DMS79 treated with DMSO at 0.1 percent for 48 hours (cell line): ENCODE measurements at regions not wholly inside any gene's neighbourhood (a gene's known extent, or its start where the extent isn't known, plus 50 kb on each side); places are given as distances from the start of the nearest gene placed in this dataset.
"Not testable (repeated sequence)": the region's sequence is repeated elsewhere in the genome, so short reads cannot be mapped to it uniquely, and the experiment has no call there.

ENCODE experiments used
- DNase-seq: peaks from one replicate; lab custom pipeline; 2025; lab: John Stamatoyannopoulos, UW

DNA sequence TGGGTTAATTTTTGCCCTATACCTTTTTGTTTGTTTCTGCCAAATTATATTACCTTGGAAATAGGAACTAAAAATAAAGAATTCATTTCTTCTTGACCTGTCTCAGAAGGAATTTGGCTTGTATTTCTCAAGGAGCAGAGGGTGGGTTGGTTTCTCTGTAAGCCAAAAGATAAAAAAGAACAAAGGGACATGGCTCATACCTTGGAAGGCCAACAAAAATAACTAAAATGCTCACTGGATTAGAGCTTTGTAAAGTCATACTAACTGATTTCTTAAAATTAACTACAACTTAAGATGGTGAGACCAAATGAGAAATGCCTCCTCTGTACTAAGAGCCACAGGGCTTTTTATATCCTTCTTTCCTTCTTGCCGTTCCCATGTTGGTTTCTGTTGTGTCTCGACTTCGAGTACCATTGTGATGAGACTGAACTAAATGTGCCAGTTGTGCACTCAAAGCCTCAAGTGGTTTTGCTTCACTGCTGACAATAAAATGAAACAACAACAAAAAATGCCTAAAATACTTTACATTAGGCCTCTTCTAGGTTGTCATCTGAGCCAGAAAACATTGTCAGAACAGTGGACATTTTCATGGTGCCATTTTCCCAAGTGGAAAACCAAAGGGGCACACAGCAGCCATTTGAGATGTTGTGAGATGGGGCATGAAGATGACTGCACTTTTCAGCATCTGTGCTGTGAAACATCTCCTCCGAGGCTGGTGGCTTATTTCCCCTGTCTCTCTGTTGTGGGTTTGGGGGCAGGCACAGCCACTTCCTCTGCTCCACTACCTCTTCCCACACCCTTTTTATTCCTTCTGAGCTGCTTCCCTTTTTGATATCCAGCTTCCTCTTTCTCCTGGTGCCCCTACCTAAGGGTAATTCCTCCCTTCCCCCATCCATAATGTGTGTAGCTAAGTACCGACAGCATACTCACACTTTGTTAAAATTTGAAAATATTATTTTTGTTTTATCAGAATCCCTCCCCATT is 51.8 kb upstream of the AGR3 start:
- peak; percentile 87 for DNase-seq

DNA sequence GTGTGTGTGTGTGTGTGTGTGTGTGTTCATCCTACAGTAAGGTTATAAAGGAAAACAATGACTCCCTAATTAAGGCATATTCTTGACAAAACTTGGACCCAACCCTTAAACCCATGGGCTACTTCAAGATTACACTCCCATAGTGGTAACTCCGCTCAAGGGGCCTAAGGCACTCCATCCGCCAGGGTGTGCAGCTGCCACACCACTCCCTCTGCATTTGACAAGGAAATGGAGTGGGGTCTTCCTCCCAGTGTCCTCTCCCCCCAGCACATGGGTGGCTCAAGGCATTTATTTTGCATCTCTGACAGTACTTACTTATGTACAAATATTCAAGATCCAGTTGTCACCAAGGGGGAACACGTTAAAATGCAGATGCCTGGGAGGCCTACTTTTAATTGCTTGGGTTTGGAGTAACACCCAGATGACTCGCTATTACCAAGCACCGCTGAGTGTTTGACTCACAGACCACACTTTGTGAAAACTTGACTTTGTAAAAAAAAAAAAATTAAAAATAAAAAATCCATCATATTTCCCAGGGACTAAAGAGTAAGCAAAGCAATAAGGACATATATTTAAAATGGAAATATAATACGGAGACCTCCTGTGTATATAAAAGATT is 53.0 kb upstream of the AGR3 start:
- no peak for DNase-seq

DNA sequence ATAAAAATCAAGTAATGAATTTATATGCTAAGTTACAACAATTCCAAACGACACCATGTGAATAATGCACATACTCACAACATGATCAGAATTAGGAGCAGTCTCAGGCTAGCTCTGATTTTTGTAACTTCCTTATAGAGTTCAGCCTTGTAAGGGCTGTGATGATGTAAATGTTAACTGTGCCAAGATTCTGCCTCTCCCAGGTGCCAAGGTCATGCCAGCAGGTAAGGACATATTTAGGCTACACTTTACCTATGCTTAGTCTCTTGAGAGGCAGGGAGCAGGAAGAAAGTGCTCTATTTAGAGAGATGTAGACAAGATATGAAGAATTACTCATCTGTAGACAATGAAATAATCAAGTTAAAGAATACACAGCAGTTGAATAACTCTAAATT is 53.6 kb upstream of the AGR3 start:
- DNase-seq = peak; percentile 26

DNA sequence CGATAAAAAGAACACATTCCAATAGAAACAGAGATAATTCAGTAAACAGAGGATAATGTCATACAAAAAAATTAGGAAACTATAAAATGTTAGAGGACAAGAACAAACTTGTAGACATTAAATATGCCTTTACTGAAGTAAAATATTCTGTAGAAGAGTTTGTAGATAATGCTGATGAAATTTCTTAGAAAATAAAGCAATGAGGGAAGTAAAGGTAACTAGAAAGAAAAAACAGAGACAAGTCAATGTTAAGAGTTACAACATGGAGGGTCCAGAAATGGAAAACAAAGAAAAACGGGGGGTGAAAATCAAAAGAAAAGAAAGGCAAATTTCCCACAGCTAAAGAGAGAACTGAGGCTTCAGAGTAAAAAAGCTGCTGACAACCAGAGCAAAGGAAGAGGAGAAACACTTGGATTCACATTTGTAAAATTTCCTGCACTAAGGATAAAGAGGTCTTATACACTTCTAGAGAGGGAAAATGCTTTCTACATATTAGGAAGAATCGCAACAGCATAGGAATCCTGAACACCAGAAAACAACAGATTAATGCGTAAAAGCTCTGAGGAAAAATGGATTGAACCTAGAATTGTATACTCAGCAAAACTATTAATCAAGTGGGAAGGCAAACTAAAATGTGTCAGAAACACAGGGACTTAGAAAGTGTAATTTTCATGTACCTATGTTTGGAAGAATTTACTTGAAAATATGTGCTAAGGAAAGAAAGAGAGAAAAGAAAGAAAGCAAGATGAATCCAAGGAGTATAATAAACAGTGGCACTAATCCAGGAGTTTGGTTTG is 55.0 kb upstream of the AGR3 start:
- DNase-seq = no peak

DNA sequence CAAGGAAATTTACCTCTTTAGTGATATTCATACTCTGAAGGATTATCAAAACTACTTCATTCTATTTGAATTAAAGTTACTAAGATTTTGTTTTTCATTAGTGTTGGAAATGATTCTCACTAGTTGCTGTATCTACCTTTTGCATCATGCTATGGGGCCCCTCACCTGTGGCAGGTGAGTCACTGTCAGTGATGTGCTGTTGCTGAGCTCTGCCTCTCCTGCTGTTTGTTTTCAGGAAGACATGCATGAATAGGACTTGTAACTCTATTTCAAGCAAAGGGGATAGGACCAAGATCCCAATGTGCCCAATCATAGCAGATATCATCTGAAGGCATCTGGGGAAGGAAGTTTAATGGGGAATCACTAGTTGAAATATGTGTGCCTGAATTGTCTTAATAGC is 57.4 kb upstream of the AGR3 start:
- DNase-seq = no peak

DNA sequence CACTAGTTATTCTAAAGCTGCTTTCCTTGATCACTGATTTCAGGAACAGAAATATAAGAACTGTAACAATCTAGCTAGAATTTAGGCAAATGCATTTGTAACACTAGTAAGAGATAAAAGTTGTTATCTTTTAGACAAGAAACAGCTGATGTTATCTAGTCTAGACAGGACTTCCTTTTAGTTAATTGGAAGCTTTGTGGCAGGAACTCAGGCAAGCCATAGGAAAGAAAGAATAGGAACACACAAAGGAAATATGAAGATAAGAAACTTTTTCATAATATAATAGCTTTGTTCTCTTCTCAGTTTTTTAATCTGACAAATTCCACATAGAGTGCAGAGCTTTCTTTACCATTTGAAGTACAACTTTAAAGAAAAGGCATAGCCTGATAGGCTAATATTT is 59.0 kb upstream of the AGR3 start:
- DNase-seq = no peak

DNA sequence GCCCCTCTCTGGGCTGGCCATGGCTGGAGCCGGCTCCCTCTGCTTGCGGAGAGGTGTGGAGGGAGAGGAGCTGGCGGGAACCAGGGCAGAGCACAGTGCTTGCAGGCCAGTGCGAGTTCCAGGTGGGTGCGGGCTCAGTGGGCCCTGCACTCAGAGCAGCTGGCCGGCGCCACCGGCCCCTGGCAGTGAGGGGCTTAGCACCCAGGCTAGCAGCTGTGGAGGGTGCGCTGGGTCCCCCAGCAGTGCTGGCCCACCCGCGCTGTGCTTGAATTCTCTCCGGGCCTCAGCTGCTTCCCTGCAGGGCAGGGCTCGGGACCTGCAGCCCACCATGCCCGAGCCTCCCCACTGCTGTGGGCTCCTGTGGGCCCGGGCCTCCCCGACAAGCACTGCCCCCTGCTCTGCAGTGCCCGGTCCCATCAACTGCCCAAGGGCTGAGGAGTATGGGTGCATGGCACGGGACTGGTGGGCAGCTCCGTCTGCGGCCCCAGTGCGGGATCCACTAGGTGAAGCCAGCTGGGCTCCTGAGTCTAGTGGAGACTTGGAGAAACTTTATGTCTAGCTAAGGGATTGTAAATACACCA is 61.2 kb upstream of the AGR3 start:
- no peak for DNase-seq

DNA sequence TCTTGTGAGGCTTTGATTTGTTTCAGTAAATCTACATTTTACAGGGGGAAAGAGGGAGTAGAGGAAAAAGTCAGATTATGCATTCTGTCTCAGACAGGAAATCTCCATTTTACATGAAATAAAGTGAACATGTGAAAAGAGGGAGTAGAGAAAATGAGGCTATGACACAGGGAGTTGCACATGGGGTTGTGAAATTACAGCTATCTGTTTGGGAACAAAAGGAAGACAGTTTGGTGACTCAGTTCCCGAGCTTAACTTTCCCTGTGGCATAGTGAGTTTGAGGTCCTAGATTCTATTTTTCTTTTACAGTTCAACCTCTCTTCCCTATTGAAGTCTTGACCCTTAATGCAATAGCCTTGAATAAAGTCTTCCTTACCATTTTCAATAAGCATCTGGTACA is 63.2 kb upstream of the AGR3 start:
- DNase-seq = no peak

DNA sequence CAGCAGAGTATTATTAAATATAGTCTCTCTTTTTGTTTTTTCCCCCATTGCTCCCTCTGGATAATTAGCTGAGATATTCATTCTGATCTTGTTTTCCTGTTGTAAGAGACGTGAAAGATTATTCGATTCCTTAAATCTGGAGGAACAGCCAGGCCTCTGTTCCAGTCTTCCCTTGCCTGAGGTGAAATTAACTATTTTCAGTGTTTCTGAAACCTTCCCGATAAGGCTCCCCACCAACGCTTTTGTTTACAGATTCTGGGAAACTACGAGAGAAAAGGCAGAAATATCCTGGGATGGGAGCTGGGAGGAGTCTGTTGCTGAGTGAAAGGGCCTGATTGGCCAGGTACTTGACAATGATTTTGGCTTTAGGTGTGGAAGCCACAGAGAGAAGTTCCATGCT is 63.6 kb upstream of the AGR3 start:
- DNase-seq = no peak

DNA sequence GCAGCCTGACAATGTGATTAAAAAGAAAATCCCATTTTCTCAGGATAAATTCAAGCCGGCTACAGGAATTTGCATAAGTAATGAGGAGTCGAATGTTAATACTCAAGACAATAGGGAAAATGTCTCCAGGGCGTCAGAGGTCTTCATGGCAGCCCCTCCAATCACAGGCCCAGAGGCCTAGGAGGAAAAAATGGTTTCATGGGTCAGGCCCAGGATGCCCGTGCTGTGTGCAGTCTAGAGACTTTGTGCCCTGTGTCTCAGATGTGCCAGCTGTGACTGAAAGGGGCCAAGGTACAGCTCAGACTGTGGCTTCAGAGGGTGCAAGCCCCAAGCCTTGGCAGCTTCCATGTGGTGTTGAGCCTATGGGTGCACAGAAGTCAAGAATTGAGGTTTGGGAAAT is 66.3 kb upstream of the AGR3 start:
- not testable (repeated sequence) for DNase-seq

DNA sequence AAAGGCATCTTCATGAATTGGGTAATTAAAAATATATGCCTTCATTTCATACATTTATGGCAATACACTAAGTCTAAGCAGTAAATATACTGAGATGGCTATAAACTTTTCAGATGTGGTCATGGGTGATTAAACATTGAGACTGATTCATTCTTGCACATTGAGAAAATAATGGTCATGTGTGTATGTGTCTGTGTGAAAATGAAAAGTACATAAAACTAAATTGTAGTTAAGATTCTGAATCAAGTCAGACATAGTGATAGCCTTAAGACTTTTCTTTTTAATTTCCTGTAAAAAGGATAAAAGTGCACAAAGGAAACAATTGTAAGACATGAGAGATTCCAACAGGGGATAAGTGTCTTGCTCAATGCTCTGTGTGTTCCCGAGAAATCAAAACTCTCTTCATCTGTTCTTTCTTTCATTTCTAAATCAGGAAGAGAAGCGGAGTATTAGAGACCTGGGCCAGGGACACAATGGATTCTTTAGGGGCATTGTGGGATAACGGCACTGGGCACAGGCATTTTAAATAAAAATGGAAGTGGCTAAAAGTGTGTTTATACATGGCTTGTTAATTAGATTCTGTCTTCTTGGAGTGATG is 69.8 kb upstream of the AGR3 start:
- no peak for DNase-seq

DNA sequence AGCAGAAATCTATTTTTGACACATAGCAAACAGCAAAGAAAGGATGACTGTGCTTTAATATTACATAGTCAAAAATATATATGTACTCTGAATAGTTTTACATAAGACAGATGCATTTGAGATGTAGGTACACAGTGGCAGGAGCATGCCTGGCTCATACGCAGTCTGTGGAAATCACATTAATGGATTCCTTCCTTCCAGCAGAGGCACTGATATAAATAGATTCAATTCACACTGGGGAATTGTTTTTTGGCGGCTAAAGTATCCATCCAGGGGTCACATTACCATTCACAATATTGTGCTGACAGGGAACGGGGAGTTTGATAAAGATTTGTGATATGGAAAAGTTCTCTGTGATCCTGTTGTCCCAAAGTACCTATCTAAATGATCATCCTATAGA is 72.5 kb upstream of the AGR3 start:
- no peak for DNase-seq

DNA sequence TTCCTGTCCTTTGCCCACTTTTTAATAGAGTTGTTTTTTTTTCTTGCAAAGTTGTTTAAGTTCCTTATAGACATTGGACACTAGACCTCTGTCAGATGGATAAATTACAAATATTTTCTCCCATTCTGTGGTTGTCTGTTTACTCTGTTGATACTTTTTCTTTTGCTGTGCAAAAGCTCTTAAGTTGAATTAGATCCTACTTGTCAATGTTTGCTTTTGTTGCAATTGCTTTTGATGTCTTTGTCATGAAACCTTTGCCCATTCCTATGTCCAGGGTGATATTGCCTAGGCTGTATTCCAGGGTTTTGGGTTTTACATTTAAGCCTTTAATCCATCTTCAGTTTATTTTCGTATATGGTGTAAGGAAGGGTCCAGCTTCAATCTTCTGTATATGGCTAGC is 76.9 kb upstream of the AGR3 start:
- no peak for DNase-seq

DNA sequence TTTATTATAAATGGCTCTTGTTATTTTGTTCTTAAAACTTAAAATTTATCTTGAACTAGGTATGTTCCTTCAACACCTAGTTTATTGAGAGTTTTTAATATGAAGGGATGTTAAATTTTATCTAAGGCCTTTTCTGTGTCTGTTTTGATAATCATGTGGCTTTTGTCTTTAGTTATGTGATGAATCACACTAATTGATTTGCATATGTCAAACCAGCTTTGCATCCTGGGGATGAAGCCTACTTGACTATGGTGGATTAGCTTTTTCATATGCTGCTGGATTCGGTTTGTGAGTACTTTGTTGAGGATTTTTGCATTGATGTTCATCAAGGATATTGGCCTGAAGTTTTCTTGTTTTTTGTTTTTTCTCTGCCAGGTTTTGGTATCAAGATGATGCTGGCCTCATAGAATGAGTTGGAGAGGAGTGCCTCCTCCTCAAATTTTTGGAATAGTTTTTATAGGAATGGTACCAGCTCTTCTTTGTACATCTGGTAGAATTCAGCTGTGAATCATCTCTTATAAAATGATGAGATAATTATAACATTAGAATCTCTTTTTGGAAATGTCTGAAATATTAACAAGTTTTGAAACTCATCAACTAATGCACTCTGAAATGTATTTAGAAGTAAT is 78.7 kb upstream of the AGR3 start:
- DNase-seq = no peak

DNA sequence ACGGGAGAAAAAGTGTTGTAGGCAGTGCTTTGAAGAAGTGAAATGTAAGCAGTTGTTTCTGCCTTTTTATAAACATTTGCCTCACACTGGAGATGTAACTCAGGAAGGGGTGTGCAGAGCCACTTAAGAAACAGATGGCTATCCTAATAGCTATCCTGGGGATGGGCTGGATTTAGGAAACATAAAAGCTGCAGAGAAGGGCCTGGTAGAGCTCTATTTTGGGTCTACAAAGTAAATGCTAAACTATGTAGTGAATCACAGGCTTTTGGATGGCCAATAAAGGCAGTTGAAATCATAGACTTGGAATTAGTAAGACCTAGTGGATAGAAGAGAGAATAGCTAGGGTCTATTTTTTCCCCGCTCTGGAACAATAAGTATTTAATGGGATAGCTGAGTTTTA is 79.9 kb upstream of the AGR3 start:
- DNase-seq = no peak

DNA sequence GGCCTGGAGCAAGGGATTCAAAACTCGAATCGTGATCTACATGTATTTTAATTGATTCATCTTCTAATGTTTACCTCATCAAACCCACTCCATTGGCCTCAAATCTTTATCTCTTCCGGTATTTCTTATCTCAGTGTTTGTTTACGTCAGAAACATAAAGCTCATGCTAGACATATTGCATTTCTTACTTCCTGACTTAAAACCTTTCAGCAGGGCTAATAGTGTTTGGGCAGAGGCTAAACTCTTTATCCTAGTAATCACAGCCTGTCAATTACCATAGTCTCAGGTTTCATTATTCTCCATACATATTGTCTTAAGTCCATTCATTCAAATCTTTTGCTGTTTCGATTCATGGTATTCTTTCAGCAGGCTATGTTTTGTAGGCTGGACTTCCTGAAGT is 81.3 kb upstream of the AGR3 start:
- DNase-seq = no peak

DNA sequence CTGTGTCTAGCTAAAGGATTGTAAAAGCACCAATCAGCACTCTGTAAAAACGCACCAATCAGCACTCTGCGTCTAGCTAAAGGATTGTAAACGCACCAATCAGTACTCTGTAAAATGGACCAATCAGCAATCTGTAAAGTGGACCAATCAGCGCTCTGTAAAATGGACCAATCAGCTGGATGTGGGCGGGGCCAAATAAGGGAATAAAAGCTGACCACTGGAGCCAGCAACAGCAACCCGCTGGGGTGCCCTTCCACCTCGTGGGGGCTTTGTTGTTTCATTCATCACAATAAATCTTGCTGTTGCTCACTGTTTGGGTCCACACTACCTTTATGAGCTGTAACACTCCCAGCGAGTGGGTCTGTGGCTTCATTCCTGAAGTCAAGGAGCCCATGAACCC is 83.9 kb upstream of the AGR3 start:
- DNase-seq = not testable (repeated sequence)

DNA sequence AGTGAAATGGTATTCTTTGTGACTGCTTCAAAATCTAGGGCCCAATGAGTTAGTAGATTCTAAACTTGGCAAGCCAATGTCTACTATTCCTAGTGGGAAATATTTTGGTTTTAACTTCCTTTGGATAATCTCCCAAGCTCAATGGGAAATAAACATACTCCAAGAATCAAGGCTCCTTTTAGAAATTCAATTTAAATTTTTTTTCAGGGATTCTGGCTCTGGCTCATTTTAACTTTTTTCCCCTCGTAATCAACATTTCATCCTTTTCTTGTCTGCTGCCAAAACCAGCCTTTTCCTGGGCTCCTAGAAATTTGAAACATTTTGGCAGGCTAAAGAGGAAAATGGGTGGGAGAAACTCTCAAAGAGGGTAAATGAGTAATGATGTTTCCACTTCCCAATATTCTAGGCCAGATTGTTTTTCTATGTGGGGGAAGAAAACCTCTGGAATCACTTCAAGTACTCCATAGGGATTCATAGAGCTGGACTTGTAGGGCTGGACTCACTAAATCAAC is 85.6 kb upstream of the AGR3 start:
- DNase-seq = no peak

DNA sequence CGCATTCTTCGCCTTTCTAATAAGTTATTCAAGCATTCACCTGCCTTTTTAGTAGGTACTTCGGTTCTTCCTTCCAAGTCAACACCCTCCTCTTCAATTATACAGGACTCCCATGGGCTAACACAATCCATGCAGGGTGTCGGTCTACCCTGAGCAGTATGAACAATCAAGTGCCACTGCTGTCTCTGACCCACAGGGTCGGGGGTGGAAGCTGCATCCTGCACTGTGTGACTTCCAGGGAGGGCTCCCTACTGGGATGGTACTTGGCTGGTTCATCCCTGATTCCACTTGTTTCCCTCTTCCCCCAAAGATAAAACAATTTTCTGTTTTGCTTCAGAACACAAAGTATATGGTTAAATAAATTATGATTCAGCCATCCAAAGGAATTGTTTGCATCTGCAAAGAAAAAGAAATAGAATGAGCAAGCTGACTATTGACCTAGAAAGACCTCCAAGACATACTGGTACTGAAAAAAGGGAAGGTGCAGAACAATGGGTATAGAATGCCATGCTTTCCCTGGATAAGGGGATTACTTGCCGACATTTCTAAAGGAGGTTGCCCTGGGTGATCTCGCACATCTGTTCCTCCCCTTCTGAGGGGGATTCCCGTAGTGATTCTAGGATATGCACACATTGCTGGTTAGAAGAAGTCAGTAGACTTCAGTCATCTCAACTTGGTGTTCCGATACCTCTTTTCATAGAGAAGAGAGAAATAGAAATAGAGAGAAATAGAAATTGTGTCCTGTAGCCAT is 89.1 kb upstream of the AGR3 start:
- DNase-seq = no peak

DNA sequence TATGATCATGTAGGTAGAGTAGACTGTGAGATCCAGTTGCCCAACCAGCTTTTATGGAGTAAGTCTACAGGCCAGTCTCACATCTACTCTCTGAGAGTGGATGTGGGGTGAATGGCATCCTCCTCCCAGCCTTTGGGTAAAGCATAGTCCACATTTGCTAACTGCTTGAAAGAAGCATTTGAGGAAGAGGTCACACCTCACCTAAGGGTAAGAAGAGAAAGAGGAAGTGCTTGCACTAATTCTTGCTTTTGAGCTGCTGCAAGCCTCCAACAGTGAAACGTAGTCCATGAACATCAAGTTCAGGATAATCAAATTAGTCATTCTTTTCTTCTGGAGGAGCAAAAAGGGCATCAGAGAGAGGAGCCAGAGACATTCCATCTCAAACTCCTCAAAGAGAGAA is 93.9 kb upstream of the AGR3 start:
- DNase-seq = no peak
